SK-N-SH treated with all-trans-retinoic acid at 6 μM for 48 hours (cell line): ENCODE measurements at regions not wholly inside any gene's neighbourhood (a gene's known extent, or its start where the extent isn't known, plus 50 kb on each side); places are given as distances from the start of the nearest gene placed in this dataset.

Experiments
- ARNTL ChIP-seq: fragments of 450-650 bp; formaldehyde crosslinking; IDR thresholded peaks from 2 replicates; pipeline ENCODE4 v1.5.0; 2020; ENCODE audit warnings: low read depth, mild to moderate bottlenecking, moderate library complexity, borderline replicate concordance
- CREB5 ChIP-seq: fragments of 250-450 bp; sonication (Bioruptor Pico); IDR thresholded peaks from 2 replicates; pipeline ENCODE4 v1.5.1; 2020; ENCODE audit warnings: low read depth, mild to moderate bottlenecking, moderate library complexity
- CSRNP3 ChIP-seq: fragments of 250-450 bp; sonication (Bioruptor Pico); IDR thresholded peaks from 2 replicates; pipeline ENCODE4 v1.5.1; 2021; ENCODE audit warnings: mild to moderate bottlenecking, moderate library complexity
- ESRRG ChIP-seq: fragments of 250-450 bp; sonication (Bioruptor Pico); IDR thresholded peaks from 2 replicates; pipeline ENCODE4 v1.6.1; 2021; ENCODE audit warnings: mild to moderate bottlenecking
- GLIS3 ChIP-seq: fragments of 250-450 bp; sonication (Bioruptor Pico); IDR thresholded peaks from 2 replicates; pipeline ENCODE4 v1.5.0; 2020; ENCODE audit warnings: mild to moderate bottlenecking, moderate library complexity
- ISL1 ChIP-seq: fragments of 250-450 bp; sonication (Bioruptor Pico); IDR thresholded peaks from 2 replicates; pipeline ENCODE4 v2.1.2; 2022; ENCODE audit warnings: mild to moderate bottlenecking, moderate library complexity
- OSR1 ChIP-seq: fragments of 250-450 bp; sonication (Bioruptor Pico); IDR thresholded peaks from 2 replicates; pipeline ENCODE4 v1.8.0; 2022; ENCODE audit warnings: moderate library complexity, mild to moderate bottlenecking, inconsistent platforms
- PATZ1 ChIP-seq: fragments of 250-450 bp; sonication (Bioruptor Pico); IDR thresholded peaks from 2 replicates; pipeline ENCODE4 v1.8.0; 2020; ENCODE audit warnings: mild to moderate bottlenecking, moderate library complexity, borderline replicate concordance
- POU6F1 ChIP-seq: fragments of 250-450 bp; sonication (Bioruptor Pico); IDR thresholded peaks from 2 replicates; pipeline ENCODE4 v1.8.0; 2021; ENCODE audit warnings: low read depth, mild to moderate bottlenecking, moderate library complexity, borderline replicate concordance
- TOX ChIP-seq: fragments of 250-450 bp; sonication (Bioruptor Pico); IDR thresholded peaks from 2 replicates; pipeline ENCODE4 v1.8.0; 2021; ENCODE audit warnings: mild to moderate bottlenecking, moderate library complexity, borderline replicate concordance
- TSHZ2 ChIP-seq: fragments of 250-450 bp; sonication (Bioruptor Pico); IDR thresholded peaks from 2 replicates; pipeline ENCODE4 v1.5.0; 2020; ENCODE audit warnings: mild to moderate bottlenecking, moderate library complexity
- ZFP3 ChIP-seq: fragments of 250-450 bp; sonication (Bioruptor Pico); IDR thresholded peaks from 2 replicates; pipeline ENCODE4 v1.5.0; 2020; ENCODE audit warnings: mild to moderate bottlenecking, moderate library complexity
- ZNF70 ChIP-seq: fragments of 450-650 bp; formaldehyde crosslinking; IDR thresholded peaks from 2 replicates; pipeline ENCODE4 v1.5.0; 2020; ENCODE audit warnings: mild to moderate bottlenecking, moderate library complexity
- ZNF8 ChIP-seq: fragments of 450-650 bp; formaldehyde crosslinking; IDR thresholded peaks from 2 replicates; pipeline ENCODE4 v1.5.0; 2020; ENCODE audit warnings: mild to moderate bottlenecking, moderate library complexity

GRCh38 chr12:113751513-113751912 is 214.6 kb downstream of the RBM19 start:
- TF ChIP-seq GLIS3 (CRISPR knock-in tag) (no peak), ZNF8 (no peak), OSR1 (no peak), CREB5 (CRISPR knock-in tag) (no peak), PATZ1 (CRISPR knock-in tag) (no peak), ZNF70 (CRISPR knock-in tag) (no peak), ZFP3 (no peak), POU6F1 (CRISPR knock-in tag) (no peak), ARNTL (CRISPR knock-in tag) (no peak), CSRNP3 (no peak), TSHZ2 (CRISPR knock-in tag) (no peak), ESRRG (no peak), TOX (CRISPR knock-in tag) (no peak), ISL1 (CRISPR knock-in tag) (no peak)
